PC-3 (cell line): ENCODE measurements at regions not wholly inside any gene's neighbourhood (a gene's known extent, or its start where the extent isn't known, plus 50 kb on each side); places are given as distances from the start of the nearest gene placed in this dataset.

Experiments used
- EZH2 ChIP-seq: fragments of 300-600 bp; sonication (generic); IDR thresholded peaks from one replicate; pipeline ENCODE4 v1.6.1; 2017; ENCODE audit warnings: antibody characterized with exemption, mild to moderate bottlenecking, low read length; ENCODE audit not compliant: unreplicated experiment
- EZH2phosphoT487 ChIP-seq: fragments of 300-600 bp; sonication (generic); IDR thresholded peaks from 2 replicates; pipeline ENCODE4 v1.6.1; 2018; ENCODE audit warnings: mild to moderate bottlenecking, antibody characterized with exemption, low read length, borderline replicate concordance
- TF ChIP-seq, protein P1 (sequence below): fragments of 300-600 bp; sonication (generic); conservative IDR thresholded peaks from 2 replicates; pipeline ENCODE4 v1.5.1; 2017; ENCODE audit warnings: antibody characterized with exemption, low read depth, mild to moderate bottlenecking, low read length

DNA sequence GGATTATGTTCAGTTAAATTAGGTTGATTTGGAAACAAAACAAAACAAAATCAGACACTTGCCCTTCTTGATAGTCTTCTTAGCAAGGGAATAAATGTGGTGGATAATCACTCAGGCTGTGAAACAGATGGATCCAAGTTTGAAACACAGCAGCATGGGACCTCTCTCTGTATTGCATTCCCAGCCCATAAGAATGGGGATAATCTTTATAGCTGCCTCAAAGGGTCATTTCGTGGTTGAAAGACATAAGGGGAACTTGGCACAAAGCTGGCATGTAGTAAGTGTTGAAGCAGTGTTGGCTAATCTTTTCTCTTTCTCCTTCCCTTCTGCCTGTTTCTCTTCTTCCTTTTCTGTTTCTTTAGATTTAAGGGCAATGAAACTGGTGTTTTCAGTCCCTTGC is 333.9 kb upstream of the TLE4 start:
- TF ChIP-seq EZH2: no peak
- TF ChIP-seq, protein P1, sequence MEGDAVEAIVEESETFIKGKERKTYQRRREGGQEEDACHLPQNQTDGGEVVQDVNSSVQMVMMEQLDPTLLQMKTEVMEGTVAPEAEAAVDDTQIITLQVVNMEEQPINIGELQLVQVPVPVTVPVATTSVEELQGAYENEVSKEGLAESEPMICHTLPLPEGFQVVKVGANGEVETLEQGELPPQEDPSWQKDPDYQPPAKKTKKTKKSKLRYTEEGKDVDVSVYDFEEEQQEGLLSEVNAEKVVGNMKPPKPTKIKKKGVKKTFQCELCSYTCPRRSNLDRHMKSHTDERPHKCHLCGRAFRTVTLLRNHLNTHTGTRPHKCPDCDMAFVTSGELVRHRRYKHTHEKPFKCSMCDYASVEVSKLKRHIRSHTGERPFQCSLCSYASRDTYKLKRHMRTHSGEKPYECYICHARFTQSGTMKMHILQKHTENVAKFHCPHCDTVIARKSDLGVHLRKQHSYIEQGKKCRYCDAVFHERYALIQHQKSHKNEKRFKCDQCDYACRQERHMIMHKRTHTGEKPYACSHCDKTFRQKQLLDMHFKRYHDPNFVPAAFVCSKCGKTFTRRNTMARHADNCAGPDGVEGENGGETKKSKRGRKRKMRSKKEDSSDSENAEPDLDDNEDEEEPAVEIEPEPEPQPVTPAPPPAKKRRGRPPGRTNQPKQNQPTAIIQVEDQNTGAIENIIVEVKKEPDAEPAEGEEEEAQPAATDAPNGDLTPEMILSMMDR: no peak
- no peak for TF ChIP-seq EZH2phosphoT487
